RWPE1 (cell line): ENCODE measurements at regions not wholly inside any gene's neighbourhood (a gene's known extent, or its start where the extent isn't known, plus 50 kb on each side); places are given as distances from the start of the nearest gene placed in this dataset.

Source experiments
- CTCF ChIA-PET: fragments of 350-600 bp; sonication (Branson Sonifier 250); formaldehyde crosslinking; extraction: SDS; loops from one replicate; lab custom pipeline; 2021; lab: Yijun Ruan, JAX
- POLR2A ChIA-PET: fragments of 400-600 bp; formaldehyde crosslinking; extraction: SDS; loops from one replicate; lab custom pipeline; 2020; ENCODE audit warnings: antibody characterized with exemption; ENCODE audit not compliant: low non-redundant PET; lab: Yijun Ruan, JAX
- DNase-seq: peaks from one replicate; pipeline ENCODE4 v3.0.0; 2012; ENCODE audit warnings: low spot score
- H3K27ac ChIP-seq: fragments of 450-650 bp; 2 replicates; pipeline ENCODE4 v1.5.1; 2017
- TF ChIP-seq, protein P1 (sequence below): fragments of 450-650 bp; conservative IDR thresholded peaks from 2 replicates; pipeline ENCODE4 v1.5.1; 2017; ENCODE audit warnings: low read depth, mild to moderate bottlenecking

DNA sequence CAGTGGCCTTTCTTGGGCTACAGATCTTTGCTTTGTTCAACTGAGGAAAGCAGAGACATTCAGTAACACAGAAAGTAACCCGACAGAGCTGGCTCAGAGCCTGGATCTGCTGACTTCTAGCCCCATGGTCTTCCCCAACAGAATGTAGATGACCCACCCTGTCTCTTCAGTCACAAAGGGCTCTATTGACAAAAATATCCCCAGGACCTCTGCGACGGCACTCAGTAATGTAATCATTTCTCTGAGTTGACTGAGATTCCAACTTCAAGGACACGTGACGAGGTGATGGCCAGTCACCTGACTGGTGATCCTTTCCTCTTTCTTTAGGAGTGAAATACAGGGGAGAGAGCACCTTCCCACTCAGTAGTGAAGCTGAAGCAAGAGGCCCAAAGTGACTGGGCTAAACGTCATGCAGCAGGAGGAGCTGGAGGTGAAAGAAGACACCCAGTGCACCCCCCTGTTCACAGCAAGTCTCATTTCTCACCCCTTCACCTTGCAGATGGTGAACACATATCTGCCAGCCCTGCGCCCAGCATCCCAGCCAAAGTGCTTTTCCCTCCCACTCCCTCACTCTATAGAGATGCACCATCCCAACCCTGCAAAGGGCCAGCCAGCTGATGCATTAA, 179.2 kb upstream of the EGLN3 start:
- DNase-seq, result no peak
- ChIA-PET POLR2A (no interaction called here), CTCF (no interaction called here)
- no peak overlapping the region for H3K27ac ChIP-seq
- TF ChIP-seq, protein P1, sequence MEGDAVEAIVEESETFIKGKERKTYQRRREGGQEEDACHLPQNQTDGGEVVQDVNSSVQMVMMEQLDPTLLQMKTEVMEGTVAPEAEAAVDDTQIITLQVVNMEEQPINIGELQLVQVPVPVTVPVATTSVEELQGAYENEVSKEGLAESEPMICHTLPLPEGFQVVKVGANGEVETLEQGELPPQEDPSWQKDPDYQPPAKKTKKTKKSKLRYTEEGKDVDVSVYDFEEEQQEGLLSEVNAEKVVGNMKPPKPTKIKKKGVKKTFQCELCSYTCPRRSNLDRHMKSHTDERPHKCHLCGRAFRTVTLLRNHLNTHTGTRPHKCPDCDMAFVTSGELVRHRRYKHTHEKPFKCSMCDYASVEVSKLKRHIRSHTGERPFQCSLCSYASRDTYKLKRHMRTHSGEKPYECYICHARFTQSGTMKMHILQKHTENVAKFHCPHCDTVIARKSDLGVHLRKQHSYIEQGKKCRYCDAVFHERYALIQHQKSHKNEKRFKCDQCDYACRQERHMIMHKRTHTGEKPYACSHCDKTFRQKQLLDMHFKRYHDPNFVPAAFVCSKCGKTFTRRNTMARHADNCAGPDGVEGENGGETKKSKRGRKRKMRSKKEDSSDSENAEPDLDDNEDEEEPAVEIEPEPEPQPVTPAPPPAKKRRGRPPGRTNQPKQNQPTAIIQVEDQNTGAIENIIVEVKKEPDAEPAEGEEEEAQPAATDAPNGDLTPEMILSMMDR, result no peak

DNA sequence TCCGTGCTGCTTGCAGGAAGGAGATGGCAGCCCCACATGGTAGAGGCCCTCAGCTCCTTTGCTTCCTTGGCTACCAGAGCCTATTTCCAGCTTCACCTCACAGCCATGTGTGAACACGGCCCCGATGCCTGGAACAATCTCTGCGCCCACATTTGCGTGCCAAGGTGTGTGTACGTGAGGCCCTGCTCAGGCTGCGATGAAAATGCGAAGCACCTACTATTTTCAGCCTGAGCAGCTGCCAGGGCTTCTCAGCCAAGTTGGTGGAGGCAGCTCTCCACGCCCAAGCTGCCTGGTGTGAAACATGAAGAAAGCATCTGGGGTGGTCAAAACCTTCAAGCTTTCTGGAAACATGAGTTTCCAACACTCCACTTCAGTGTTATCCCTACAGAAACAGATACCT, 177.8 kb upstream of the EGLN3 start:
- H3K27ac ChIP-seq, result no peak overlapping the region
- DNase-seq, result no peak
- TF ChIP-seq, protein P1, result no peak
- ChIA-PET POLR2A (no interaction called here), CTCF (no interaction called here)

DNA sequence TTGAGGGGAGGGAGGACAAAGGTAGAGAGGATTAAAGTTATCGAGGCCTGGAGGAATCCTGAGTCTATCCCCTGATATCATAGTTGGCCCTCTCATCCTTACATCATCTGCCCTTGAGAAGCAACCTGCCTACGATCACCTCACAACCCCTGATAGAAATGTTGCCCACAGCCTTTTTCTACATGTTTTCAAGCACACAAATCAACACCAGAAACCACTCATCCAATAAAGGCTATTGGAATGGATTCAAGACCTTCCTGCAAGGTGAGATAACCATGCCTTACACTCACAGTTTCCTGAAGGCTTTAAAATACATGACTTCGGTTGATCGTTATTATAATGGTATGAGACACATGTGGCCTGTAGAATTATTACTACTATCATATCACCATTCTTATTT, 175.7 kb upstream of the EGLN3 start:
- TF ChIP-seq, protein P1, result no peak
- no peak for DNase-seq
- H3K27ac ChIP-seq, result no peak overlapping the region
- CTCF ChIA-PET, result no interaction called here
- POLR2A ChIA-PET, result no interaction called here

DNA sequence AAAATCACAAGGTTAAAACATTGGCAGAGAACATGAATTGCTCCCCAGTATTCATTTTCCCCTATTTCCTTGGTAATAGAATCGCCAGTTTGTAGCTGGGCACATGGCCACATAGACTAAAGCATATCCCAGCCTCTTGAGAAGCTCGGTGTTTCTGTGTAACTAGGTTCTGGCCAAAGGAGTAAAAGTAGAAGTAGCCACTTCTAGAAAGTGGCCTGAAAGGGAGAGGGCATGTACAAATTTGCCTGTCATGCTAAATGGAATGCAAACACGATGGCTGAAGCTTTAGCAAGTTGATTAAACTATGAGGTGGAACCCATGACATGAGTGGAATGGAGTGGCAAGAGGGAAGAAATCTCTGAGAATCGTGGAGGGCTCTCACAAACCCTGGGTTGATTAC, 173.7 kb upstream of the EGLN3 start:
- DNase-seq, result no peak
- ChIA-PET POLR2A (no interaction called here), CTCF (no interaction called here)
- no peak overlapping the region for H3K27ac ChIP-seq
- TF ChIP-seq, protein P1, result no peak

DNA sequence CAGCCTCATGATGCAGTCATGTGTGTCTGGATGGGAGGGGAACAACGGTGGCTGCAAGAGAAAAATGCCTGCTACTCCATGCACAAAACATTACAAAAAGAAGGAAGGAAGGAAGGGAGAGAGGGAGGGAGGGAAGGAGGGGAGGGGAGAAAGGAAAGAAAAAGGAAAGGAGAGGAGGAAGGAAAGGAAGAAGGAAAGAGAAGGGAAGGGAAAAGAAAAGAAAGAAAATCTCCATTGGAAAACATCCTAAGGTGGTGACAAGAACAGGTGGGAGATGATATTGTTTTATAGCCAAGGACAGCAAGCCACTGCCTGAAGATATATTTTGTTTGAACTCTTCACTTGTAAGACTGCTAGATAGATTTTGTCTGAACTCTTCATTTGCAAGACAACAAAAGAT, 171.8 kb upstream of the EGLN3 start:
- no peak for DNase-seq
- ChIA-PET POLR2A (no interaction called here), CTCF (no interaction called here)
- TF ChIP-seq, protein P1, result no peak
- no peak overlapping the region for H3K27ac ChIP-seq

DNA sequence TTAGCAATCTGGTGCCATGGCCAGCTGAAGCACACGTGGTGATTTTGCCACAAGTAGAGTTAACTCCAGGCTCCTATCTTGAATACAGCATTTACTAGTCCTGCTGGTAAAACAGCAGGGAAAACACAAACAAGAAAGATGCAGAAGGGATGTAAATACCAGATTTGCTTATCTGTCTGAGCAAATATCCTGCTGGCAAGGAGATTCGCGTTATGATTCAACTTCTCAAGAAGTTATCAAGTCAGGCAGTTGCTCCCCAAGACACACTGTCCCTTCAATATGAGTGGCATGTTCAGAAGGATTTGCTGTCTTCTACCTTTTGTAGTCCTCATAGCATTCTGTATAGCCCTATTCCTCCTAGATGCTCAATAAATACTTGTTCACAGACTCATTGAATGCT, 171.2 kb upstream of the EGLN3 start:
- H3K27ac ChIP-seq, result no peak overlapping the region
- CTCF ChIA-PET, result no interaction called here
- no peak for DNase-seq
- POLR2A ChIA-PET, result no interaction called here
- TF ChIP-seq, protein P1, result no peak
